ENCODE measurements at regions not wholly inside any gene's neighbourhood (a gene's known extent, or its start where the extent isn't known, plus 50 kb on each side); places are given as distances from the start of the nearest gene placed in this dataset.

- no peak for DNase-seq
These were observed 740.2 kb upstream of the ZEB2 start for GRCh38 chr2:145260081-145260480.

GRCh38 chr2:145258903-145259579, 739.1 kb upstream of the ZEB2 start:
- no peak for DNase-seq

GRCh38 chr2:145257931-145258330, 738.0 kb upstream of the ZEB2 start:
- DNase-seq: no peak

GRCh38 chr2:145256551-145256950, 736.6 kb upstream of the ZEB2 start:
- DNase-seq: no peak

GRCh38 chr2:145254291-145254690, 734.4 kb upstream of the ZEB2 start:
- DNase-seq: no peak

- DNase-seq: no peak
These were observed 733.6 kb upstream of the ZEB2 start for GRCh38 chr2:145253492-145253891.

GRCh38 chr2:145245268-145245870, 725.5 kb upstream of the ZEB2 start:
- no peak for DNase-seq

- DNase-seq: peak; percentile 17
These were observed 715.4 kb upstream of the ZEB2 start for GRCh38 chr2:145235312-145235711.

- DNase-seq: no peak
These were observed 710.6 kb upstream of the ZEB2 start for GRCh38 chr2:145230546-145230945.

- no peak for DNase-seq
These were observed 708.6 kb upstream of the ZEB2 start for GRCh38 chr2:145228506-145228905.

- DNase-seq: no peak
These were observed 707.0 kb upstream of the ZEB2 start for GRCh38 chr2:145226901-145227300.

- DNase-seq: no peak
These were observed 701.6 kb upstream of the ZEB2 start for GRCh38 chr2:145221516-145221915.

GRCh38 chr2:145221032-145221431, 701.1 kb upstream of the ZEB2 start:
- DNase-seq: no peak

- DNase-seq: no peak
These were observed 700.6 kb upstream of the ZEB2 start for GRCh38 chr2:145220496-145220895.

- DNase-seq: no peak
These were observed 688.0 kb upstream of the ZEB2 start for GRCh38 chr2:145207884-145208283.

GRCh38 chr2:145206496-145207281, 686.8 kb upstream of the ZEB2 start:
- DNase-seq: no peak

- DNase-seq: no peak
These were observed 684.0 kb upstream of the ZEB2 start for GRCh38 chr2:145203891-145204290.

- DNase-seq: no peak
These were observed 680.1 kb upstream of the ZEB2 start for GRCh38 chr2:145199827-145200706.

GRCh38 chr2:145199042-145199441, 679.1 kb upstream of the ZEB2 start:
- DNase-seq: no peak

- no peak for DNase-seq
These were observed 678.6 kb upstream of the ZEB2 start for GRCh38 chr2:145198555-145198954.

- DNase-seq: no peak
These were observed 678.0 kb upstream of the ZEB2 start for GRCh38 chr2:145197944-145198343.

- DNase-seq: no peak
These were observed 674.8 kb upstream of the ZEB2 start for GRCh38 chr2:145194673-145195072.
